HUDEP-2 (cell line): ENCODE measurements at regions not wholly inside any gene's neighbourhood (a gene's known extent, or its start where the extent isn't known, plus 50 kb on each side); places are given as distances from the start of the nearest gene placed in this dataset.

ENCODE experiments used
- DNase-seq, 76 experiments: peaks; one replicate each; lab custom pipeline; 2025; ENCODE audit not compliant: unreplicated experiment in 76 of 76; lab: John Stamatoyannopoulos, UW

GRCh38 chr11:100635194-100635593, 51.9 kb upstream of the ARHGAP42 start:
- no peak for DNase-seq

DNA sequence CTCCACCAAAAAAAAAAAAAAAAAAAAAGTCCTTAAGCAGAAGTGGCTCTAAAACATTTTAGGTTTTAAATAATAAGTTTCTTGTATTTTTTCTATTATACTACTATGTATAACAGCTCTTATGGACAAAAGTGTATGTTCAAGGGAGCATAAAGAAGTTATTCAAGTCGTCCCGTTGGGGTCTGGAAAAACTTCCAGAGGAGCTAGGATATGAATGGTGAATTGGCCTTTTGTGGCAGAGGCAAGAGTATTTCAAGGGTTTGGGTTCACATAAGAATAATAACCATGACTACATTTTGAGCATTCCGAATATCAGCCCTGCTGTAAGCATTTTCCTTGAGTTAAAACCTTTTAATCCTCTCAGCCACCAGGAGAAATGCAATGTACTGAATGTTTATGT, 50.6 kb upstream of the ARHGAP42 start:
- DNase-seq: no peak
